Liver (tissue), 3 donors: ENCODE measurements at regions not wholly inside any gene's neighbourhood (a gene's known extent, or its start where the extent isn't known, plus 50 kb on each side); places are given as distances from the start of the nearest gene placed in this dataset.

ENCODE experiments used
- EGR1 ChIP-seq, 2 donors: IDR thresholded peaks; 2 replicates each; pipeline ENCODE4 v1.6.1; 2016 to 2018; ENCODE audit warnings: antibody characterized with exemption in 2 of 2, low read depth in 2 of 2
- GABPA ChIP-seq, 2 donors: IDR thresholded peaks in 1 of 2; conservative IDR thresholded peaks in 1 of 2; 2 replicates each; pipeline ENCODE4 v1.6.1; 2016; ENCODE audit warnings: antibody characterized with exemption in 2 of 2, mild to moderate bottlenecking in 1 of 2, moderate library complexity in 1 of 2
- RAD21 ChIP-seq, 2 donors: IDR thresholded peaks; 2 replicates each; pipeline ENCODE4 v1.6.1; 2016; ENCODE audit warnings: antibody characterized with exemption in 2 of 2, mild to moderate bottlenecking in 2 of 2
- RXRA ChIP-seq, 2 donors: IDR thresholded peaks; 2 replicates each; pipeline ENCODE4 v1.6.1; 2017 to 2018; ENCODE audit warnings: antibody characterized with exemption in 2 of 2, mild to moderate bottlenecking in 1 of 2
- TAF1 ChIP-seq: conservative IDR thresholded peaks from 2 replicates; pipeline ENCODE4 v1.6.1; 2016; ENCODE audit warnings: antibody characterized with exemption, mild to moderate bottlenecking
- TF ChIP-seq, protein P1 (sequence below): fragments of 150-350 bp; IDR thresholded peaks from 2 replicates; pipeline ENCODE4 v1.5.1; 2017; ENCODE audit warnings: improper control_type of control experiment, low read depth, low read length; ENCODE audit not compliant: missing input control
- TF ChIP-seq, protein P2 (sequence below): IDR thresholded peaks from 2 replicates; pipeline ENCODE4 v1.6.1; 2016; ENCODE audit warnings: antibody characterized with exemption, mild to moderate bottlenecking
- TF ChIP-seq, protein P3 (sequence below): IDR thresholded peaks from 2 replicates; pipeline ENCODE4 v1.6.1; 2016; ENCODE audit warnings: antibody characterized with exemption
- donor health status: healthy.
- donor health status: healthy.

DNA sequence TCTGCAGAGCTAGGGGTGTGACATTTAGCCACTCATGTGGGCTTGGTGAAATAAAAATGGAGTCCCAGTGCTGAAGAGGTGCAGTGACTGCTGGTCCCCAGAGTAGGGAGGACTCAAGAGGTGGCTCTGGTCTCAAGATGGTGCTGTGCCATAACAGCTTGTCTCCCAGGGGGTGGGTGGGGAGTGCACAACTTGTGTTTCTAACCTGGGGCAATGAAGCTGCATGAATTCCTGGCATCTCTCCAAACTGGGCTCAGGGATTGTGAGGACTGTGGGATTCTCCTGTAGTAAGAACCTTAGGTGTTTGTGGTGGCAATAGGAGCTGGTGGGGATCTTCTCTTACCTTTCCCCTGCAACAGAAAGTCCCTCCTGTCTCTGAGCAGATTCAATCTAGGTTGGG lies 278.9 kb upstream of the SFRP2 start:
- TF ChIP-seq GABPA (IDR thresholded peaks at IDR 0.05 in 1 of 2, conservative IDR thresholded peaks at IDR 0.05 in 1 of 2) (no peak), EGR1 (IDR thresholded peaks at IDR 0.05; ENCODE audit: low read depth in 2 of 2) (no peak), RAD21 (IDR thresholded peaks at IDR 0.05) (no peak), TAF1 (no peak), RXRA (IDR thresholded peaks at IDR 0.05) (no peak)
- TF ChIP-seq, protein P1, sequence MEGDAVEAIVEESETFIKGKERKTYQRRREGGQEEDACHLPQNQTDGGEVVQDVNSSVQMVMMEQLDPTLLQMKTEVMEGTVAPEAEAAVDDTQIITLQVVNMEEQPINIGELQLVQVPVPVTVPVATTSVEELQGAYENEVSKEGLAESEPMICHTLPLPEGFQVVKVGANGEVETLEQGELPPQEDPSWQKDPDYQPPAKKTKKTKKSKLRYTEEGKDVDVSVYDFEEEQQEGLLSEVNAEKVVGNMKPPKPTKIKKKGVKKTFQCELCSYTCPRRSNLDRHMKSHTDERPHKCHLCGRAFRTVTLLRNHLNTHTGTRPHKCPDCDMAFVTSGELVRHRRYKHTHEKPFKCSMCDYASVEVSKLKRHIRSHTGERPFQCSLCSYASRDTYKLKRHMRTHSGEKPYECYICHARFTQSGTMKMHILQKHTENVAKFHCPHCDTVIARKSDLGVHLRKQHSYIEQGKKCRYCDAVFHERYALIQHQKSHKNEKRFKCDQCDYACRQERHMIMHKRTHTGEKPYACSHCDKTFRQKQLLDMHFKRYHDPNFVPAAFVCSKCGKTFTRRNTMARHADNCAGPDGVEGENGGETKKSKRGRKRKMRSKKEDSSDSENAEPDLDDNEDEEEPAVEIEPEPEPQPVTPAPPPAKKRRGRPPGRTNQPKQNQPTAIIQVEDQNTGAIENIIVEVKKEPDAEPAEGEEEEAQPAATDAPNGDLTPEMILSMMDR, result no peak
- TF ChIP-seq, protein P2, sequence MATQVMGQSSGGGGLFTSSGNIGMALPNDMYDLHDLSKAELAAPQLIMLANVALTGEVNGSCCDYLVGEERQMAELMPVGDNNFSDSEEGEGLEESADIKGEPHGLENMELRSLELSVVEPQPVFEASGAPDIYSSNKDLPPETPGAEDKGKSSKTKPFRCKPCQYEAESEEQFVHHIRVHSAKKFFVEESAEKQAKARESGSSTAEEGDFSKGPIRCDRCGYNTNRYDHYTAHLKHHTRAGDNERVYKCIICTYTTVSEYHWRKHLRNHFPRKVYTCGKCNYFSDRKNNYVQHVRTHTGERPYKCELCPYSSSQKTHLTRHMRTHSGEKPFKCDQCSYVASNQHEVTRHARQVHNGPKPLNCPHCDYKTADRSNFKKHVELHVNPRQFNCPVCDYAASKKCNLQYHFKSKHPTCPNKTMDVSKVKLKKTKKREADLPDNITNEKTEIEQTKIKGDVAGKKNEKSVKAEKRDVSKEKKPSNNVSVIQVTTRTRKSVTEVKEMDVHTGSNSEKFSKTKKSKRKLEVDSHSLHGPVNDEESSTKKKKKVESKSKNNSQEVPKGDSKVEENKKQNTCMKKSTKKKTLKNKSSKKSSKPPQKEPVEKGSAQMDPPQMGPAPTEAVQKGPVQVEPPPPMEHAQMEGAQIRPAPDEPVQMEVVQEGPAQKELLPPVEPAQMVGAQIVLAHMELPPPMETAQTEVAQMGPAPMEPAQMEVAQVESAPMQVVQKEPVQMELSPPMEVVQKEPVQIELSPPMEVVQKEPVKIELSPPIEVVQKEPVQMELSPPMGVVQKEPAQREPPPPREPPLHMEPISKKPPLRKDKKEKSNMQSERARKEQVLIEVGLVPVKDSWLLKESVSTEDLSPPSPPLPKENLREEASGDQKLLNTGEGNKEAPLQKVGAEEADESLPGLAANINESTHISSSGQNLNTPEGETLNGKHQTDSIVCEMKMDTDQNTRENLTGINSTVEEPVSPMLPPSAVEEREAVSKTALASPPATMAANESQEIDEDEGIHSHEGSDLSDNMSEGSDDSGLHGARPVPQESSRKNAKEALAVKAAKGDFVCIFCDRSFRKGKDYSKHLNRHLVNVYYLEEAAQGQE, result no peak
- TF ChIP-seq, protein P3, sequence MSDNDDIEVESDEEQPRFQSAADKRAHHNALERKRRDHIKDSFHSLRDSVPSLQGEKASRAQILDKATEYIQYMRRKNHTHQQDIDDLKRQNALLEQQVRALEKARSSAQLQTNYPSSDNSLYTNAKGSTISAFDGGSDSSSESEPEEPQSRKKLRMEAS, result no peak
